HEK293 (cell line): ENCODE measurements at regions not wholly inside any gene's neighbourhood (a gene's known extent, or its start where the extent isn't known, plus 50 kb on each side); places are given as distances from the start of the nearest gene placed in this dataset.

Experiments
- ATF2 ChIP-seq: fragments of 450-650 bp; formaldehyde crosslinking; IDR thresholded peaks from 2 replicates; pipeline ENCODE4 v1.5.1; 2016; ENCODE audit warnings: missing biosample characterization, missing genetic modification characterization, low read depth
- CTCF ChIP-seq: fragments of 450-650 bp; formaldehyde crosslinking; IDR thresholded peaks from 2 replicates; pipeline ENCODE4 v1.5.1; 2016; ENCODE audit warnings: missing biosample characterization, missing genetic modification characterization
- ZNF121 ChIP-seq: fragments of 450-650 bp; formaldehyde crosslinking; IDR thresholded peaks from 2 replicates; pipeline ENCODE4 v1.5.1; 2016; ENCODE audit warnings: missing biosample characterization, missing genetic modification characterization
- ZNF239 ChIP-seq: fragments of 450-650 bp; formaldehyde crosslinking; IDR thresholded peaks from 2 replicates; pipeline ENCODE4 v1.5.1; 2016; ENCODE audit warnings: missing biosample characterization, missing genetic modification characterization
- ZNF274 ChIP-seq, 2 experiments: fragments of 200-500 bp in 1 of 2; fragments of 450-650 bp in 1 of 2; sonication (Bioruptor generic) in 1 of 2; formaldehyde crosslinking in 1 of 2; IDR thresholded peaks; 2 replicates each; pipeline versions ENCODE4 v1.5.1 to v1.6.1; 2014 to 2016; ENCODE audit warnings: borderline replicate concordance in 1 of 2, inconsistent platforms in 1 of 2, low read length in 1 of 2, missing biosample characterization in 1 of 2, missing genetic modification characterization in 1 of 2
- ZNF558 ChIP-seq: fragments of 450-650 bp; formaldehyde crosslinking; IDR thresholded peaks from 2 replicates; pipeline ENCODE4 v1.5.1; 2016; ENCODE audit warnings: missing biosample characterization, missing genetic modification characterization

GRCh38 chr9:80875947-80876346 is 813.4 kb downstream of the TLE1 start:
- TF ChIP-seq CTCF (tag by site-specific recombination) (no peak), ZNF239 (tag by site-specific recombination) (no peak), ZNF558 (tag by site-specific recombination) (no peak), ZNF121 (tag by site-specific recombination) (no peak), ZNF274 (IDR thresholded peaks at IDR 0.05; ENCODE audit: low read length) (no peak), ZNF274 (tag by site-specific recombination; IDR thresholded peaks at IDR 0.05; ENCODE audit: borderline replicate concordance) (no peak), ATF2 (no peak)
